HK-2 (cell line): ENCODE measurements at regions not wholly inside any gene's neighbourhood (a gene's known extent, or its start where the extent isn't known, plus 50 kb on each side); places are given as distances from the start of the nearest gene placed in this dataset.
"Not testable (repeated sequence)": the region's sequence is repeated elsewhere in the genome, so short reads cannot be mapped to it uniquely, and the experiment has no call there.

ENCODE experiments used
- DNase-seq: peaks from one replicate; pipeline ENCODE4 v3.0.0-alpha.2; 2018; ENCODE audit not compliant: unreplicated experiment

GRCh38 chr2:76027761-76028160 is 317.0 kb upstream of the GCFC2 start:
- DNase-seq = no peak

DNA sequence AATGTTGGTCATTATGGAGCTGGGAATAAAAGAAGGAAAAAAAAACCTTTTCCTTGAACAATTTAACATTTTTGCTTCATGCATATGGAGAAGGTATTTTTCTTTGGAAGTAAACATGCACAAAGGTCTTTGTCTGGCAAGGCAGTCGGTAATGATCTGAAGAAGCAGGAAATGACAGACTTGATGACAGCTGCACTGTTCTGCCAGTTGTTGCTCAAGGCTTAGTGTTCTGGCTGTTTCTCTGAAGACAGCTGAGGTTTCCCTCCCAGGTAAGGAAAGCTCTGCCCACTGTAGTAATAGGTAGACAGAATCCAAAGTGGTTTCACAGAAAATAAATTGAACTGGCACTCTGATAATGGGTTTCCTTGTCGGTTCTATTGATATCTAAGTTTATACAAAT is 308.4 kb upstream of the GCFC2 start:
- no peak for DNase-seq

GRCh38 chr2:76009484-76009883 is 298.8 kb upstream of the GCFC2 start:
- DNase-seq = no peak

GRCh38 chr2:76008001-76008702 is 297.4 kb upstream of the GCFC2 start:
- DNase-seq = no peak

DNA sequence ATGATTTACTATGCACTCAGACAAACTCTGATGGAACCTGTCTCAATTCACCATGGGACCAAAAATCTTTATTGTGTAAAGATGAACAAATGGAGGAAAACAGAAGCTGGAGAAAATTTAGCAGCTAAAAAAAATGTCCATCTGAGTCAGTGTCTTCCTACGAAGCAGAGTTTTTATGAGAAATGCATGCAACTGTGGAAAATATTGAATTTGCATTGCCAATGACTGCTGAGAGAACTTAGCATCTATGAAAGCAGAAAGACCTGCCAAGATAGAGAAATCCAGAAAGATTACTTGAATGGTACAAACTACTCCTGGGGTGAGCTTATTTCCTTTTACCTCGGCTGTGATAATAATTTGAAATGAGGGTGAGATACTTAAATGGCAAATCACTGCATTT is 289.7 kb upstream of the GCFC2 start:
- no peak for DNase-seq

- no peak for DNase-seq
Measured at GRCh38 chr2:75998451-75998850, 287.7 kb upstream of the GCFC2 start.

GRCh38 chr2:75994759-75995158 is 284.0 kb upstream of the GCFC2 start:
- DNase-seq = no peak

DNA sequence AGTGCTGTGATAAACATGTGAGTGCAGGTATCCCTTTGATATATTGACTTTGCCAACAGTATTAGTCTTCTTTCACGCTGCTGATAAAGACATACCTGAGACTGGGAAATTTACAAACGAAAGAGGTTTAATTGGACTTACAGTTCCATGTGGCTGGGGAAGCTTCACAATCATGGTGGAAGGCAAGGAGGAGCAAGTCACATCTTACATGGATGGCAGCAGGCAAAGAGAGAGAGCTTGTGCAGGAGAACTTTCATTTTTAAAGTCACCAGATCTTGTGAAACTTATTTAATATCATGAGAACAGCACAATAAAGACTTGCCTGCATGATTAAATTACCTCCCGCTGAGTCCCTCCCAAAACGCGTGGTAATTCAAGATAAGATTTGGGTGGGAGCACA is 277.9 kb upstream of the GCFC2 start:
- DNase-seq = not testable (repeated sequence)

- no peak for DNase-seq
Measured at GRCh38 chr2:75986617-75987016, 275.9 kb upstream of the GCFC2 start.

DNA sequence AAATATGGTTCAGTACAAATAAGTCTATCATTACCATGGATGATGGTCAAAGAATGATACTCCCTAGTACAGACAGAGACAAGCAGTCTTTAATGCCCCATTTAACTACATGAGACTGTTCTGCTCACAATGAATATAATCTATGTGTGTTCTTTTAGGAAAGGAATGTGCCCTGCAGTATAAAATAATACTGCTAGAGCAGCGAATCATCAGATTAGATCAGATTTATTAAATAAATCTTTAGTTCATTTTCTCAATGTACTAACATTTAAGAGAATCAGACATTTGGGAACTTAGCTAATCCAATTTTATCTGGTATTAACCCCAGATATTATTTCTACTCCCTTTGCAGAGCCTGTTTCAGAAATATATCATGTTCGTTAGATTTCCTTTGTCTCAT is 272.0 kb upstream of the GCFC2 start:
- no peak for DNase-seq

GRCh38 chr2:75964646-75965045 is 253.9 kb upstream of the GCFC2 start:
- DNase-seq = no peak

DNA sequence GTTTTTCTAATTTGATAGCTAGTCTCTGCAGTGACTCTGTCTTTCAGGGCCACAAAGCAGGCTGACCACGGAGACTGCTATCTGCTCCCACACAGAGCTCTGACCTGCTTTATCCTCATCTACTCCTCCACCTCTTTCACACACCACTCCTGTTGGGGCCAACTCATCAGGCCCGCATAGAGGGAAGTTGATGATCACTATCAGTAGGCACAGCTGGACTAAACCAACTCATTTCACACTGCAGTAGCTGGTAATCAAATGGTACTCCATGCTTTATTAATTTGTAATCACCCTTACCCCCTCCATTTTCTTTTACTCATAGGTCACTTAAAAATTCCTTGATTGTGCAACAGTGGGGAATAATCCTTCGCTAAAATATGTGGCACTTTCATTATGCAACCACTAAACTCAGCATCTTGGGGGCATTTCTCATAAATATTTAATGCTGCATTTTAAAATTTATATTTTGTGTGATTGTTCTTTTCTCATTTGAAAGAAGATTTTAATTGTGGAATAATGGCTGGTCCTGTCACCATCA is 249.8 kb upstream of the GCFC2 start:
- no peak for DNase-seq

DNA sequence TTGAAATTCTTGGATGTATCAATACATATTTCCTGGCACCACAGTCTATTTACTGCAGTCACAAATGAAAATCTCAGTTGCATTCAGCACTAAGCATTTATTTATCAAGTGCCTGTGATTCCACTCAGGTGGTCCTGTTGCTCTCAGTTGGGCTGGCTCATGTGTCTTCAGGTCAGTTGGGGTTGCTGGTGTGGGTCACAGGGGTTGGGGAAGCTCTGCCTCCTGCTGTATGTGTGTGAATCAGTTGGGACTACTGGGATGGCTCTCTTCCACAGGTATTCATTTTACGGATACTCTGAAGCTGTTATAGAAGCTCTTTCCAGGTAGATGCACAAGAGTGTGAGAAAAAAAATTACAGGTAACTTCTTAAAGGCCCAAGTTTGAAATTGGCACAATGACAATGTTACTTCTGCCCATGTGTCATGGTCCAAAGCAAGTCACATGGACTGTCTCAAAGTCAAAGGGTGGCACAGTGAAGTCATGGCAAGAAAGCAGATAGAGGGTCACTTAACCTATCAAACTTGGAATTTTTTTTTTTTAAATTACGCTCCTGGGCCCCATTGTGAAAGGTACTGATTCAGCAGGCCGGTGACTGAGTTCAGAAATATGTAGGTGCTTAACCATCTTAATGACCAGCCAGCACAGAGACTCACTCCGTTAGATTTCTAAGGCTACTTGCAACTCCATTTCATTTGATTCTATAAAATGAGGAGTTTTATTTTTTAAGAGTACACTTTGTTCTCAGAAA is 249.2 kb upstream of the GCFC2 start:
- DNase-seq = no peak

DNA sequence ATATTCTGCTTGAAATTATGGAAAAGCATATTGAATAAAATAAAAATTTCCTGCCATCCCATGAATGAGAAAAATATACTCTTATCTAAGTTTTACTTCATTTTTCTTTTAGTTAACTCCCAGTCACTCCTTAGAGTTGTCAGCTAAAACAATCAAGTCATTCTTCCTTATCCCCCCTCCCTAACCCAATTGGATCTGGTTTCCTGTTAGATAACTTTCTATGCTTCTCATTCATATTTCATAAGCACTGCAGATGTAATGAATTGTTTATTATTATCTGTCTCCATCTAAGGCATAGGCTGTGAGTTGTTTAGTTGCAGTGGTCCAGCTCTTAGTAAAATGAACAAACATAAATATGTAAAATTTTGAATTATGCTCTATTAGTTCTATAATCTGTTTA is 244.0 kb upstream of the GCFC2 start:
- no peak for DNase-seq

GRCh38 chr2:75952173-75952572 is 241.5 kb upstream of the GCFC2 start:
- no peak for DNase-seq

DNA sequence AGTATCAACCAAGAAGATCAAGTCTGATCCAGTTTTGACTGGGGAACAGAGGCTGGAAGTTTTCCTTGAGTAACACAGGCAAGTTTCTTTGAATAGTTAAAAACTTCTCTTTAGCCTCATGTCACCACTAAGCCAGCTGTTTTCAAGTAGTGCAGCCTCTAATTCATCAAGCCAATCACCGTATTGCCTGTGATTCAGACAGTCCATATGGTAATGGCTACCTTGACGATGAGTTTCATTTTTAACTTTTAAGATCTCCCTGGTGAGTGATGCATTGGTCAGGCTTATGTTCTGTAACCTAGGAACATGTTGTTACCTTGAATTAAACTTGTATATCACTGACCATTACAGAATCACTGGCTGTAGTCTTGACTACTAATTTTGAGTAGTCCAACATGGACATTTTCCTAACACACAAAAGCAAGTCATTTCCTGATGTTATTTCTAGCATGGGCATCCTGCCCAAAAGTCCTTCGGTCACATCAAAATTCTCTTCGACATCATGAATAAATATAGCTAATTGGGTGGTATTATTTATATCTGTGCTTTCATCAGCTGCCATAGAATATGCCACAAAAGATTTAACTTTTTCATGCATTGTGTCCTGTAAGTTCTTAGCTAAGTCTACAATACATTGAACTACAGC is 238.8 kb upstream of the GCFC2 start:
- no peak for DNase-seq

GRCh38 chr2:75936311-75936710 is 225.6 kb upstream of the GCFC2 start:
- DNase-seq = no peak

- no peak for DNase-seq
Measured at GRCh38 chr2:75932996-75933395, 222.3 kb upstream of the GCFC2 start.

- no peak for DNase-seq
Measured at GRCh38 chr2:75928093-75928492, 217.4 kb upstream of the GCFC2 start.

DNA sequence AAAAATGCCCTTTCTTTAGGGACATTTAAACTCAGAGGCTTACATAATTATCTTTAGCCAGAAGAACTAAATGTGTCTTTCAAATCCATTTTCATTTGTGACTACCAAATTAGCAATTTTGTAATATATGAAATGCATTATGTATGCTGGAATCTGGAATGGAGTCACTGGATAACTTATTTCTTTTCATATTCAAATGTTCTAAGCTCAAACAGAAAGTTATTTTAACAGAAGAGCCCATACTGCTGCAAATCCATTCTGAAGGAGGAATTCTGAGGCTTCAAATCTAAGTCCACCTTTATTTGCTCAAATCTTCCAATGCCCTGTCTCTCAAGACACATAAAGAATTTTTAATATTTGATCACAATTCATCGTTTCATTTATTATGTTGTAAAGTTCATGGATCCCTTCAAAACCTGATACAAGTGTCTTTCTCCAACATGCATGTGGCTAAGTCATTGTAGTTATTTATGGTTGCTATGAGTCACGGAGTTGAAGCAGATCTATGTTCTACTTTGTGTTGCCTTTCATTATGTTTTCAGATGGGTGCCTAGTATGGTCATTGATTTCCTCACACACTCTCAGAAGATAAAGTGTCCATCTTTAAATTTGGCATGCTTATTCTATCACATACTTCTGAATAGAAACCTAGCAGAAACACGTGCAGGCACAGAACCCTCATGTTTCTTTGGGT is 214.8 kb upstream of the GCFC2 start:
- DNase-seq = no peak

DNA sequence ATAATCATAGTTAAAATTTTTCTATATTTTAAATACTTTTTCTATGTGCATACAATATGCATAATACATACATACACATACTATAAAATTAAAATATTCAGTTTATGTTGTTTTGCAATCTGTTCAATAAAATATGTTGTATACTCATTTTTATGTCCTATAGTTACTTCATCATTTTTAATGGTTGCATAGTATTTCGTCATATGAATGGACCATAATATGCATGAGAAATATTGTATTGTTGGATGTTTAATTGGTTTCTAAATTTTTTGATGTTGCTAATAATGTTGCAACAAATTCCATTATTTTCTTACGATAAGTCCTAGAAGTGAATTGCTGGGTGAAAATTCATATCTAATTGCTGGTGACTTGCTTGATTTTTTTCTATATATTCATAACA is 211.5 kb upstream of the GCFC2 start:
- no peak for DNase-seq

DNA sequence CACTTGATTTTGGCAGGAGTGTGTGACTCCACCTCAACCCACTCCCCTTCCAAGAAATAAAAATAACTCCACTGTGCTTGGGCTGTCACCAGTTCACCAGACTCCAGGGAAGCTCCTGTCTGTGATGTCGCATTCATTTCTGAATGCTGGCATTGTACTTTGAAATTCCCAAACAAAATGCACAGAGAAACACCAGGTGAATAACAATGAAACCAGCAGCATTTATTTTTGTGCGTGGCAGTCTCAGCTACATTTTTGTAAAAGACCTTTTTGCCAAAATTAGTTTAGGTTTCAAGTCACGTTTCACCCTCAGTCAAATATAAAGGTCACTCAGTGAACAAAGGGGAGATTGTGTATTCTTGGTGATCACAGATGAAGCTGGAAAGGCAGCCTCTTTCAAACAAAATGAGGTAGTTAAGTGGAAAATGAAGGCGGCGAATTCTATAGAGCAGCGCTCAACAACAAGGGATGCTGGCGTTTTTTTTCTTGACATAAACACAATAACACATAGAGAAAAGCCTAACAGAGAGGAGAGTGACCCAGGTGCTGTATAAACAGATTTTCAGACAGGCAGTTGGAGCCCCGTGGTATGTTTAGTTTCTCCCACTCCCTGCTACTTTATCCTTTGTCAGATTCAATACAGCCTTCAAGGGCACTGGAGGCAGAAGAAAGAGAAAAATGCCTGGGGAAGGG is 210.3 kb upstream of the GCFC2 start:
- DNase-seq = no peak
